GM13977 (cell line): ENCODE measurements at regions not wholly inside any gene's neighbourhood (a gene's known extent, or its start where the extent isn't known, plus 50 kb on each side); places are given as distances from the start of the nearest gene placed in this dataset.
"Not testable (repeated sequence)": the region's sequence is repeated elsewhere in the genome, so short reads cannot be mapped to it uniquely, and the experiment has no call there.

Experiments used
- DNase-seq: peaks from one replicate; pipeline ENCODE4 v3.0.0; 2012; ENCODE audit warnings: low spot score
- CTCF ChIP-seq: IDR thresholded peaks from 2 replicates; pipeline ENCODE4 v1.5.1; 2012; ENCODE audit warnings: mild to moderate bottlenecking, control low read depth; ENCODE audit not compliant: insufficient read depth; ENCODE audit errors: extremely low read depth, missing control alignments
- in situ Hi-C: fragments of 300-500 bp; cut with MboI; formaldehyde crosslinking; loops from one replicate; pipeline ENCODE4 v1.12.0; 2022; ENCODE audit warnings: low sequenced_read_pairs, low pct_unique_long_range_greater_than_20kb, mixed read lengths, inconsistent platforms; ENCODE audit not compliant: unreplicated experiment

GRCh38 chrX:51047950-51048349 is 137.4 kb downstream of the BMP15 start:
- no peak for DNase-seq
- in situ Hi-C loops, result no loop called here
- TF ChIP-seq CTCF, result peak; percentile 4

- in situ Hi-C loops, result no loop called here
- no peak for TF ChIP-seq CTCF
- DNase-seq, result no peak
Measured at GRCh38 chrX:51053741-51054140, 143.2 kb downstream of the BMP15 start.

- TF ChIP-seq CTCF, result no peak
- in situ Hi-C loops, result no loop called here
Measured at GRCh38 chrX:51098046-51098445, 187.5 kb downstream of the BMP15 start.

GRCh38 chrX:51119058-51119926 is 208.8 kb downstream of the BMP15 start:
- in situ Hi-C loops, DNase-seq: not testable (repeated sequence)

More at GRCh38 chrX:51098046-51098445, 187.5 kb downstream of the BMP15 start:
- DNase-seq, result no peak

- in situ Hi-C loops, result loop anchor here (25.0 kb wide), 1 partner anchor 337 kb away; no protein-coding TSS in a partner anchor
- DNase-seq, result not testable (repeated sequence)
Measured at GRCh38 chrX:51125743-51126142, 206.9 kb upstream of the NUDT10 start.

GRCh38 chrX:51144828-51145442 is 187.7 kb upstream of the NUDT10 start:
- in situ Hi-C loops, result loop anchor here (25.0 kb wide), 1 partner anchor 317 kb away; no protein-coding TSS in a partner anchor
- peak; percentile 80 for TF ChIP-seq CTCF

GRCh38 chrX:51148848-51149247 is 183.8 kb upstream of the NUDT10 start:
- TF ChIP-seq CTCF, result peak; percentile 10
- DNase-seq, result no peak
- in situ Hi-C loops, result loop anchor here (25.0 kb wide), 1 partner anchor 313 kb away; no protein-coding TSS in a partner anchor

More at GRCh38 chrX:51144828-51145442, 187.7 kb upstream of the NUDT10 start:
- peak; percentile 34 for DNase-seq
